ENCODE measurements at regions not wholly inside any gene's neighbourhood (a gene's known extent, or its start where the extent isn't known, plus 50 kb on each side); places are given as distances from the start of the nearest gene placed in this dataset.

DNA sequence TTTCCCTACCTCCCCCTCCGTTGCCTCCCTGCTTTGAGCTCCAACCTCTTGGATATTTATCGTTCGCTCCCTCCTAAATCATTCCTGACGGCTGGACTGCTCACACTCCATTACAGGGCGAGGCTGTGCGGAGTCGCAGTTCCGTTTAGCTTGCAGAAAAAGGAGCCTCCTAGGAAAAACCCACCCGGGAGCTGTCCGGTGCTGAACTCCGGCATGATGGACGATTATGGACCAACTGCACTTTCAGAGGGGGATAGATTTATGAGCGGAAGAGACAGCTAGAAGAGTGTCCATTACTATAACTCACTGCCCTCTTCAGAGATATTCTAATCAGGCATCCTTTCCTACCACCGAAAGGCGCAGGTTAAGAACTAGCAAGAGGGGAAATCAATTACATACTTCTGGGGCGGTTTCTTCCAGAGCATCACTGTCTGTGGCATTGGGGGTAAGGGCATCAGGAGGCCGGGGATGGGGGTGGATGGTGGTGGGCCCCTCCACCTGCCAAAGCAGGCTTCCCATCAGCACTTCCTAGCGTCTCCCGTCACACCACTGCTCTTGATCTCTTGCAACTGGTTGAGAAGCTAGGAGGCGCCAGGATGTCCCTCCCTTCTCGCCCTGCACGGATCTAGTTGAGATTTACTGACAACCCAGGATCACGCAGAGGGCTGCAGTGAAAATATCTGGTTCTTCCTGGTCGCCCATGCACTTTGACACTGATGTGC lies 251.2 kb downstream of the ENGASE start:
- TF ChIP-seq, protein P1, sequence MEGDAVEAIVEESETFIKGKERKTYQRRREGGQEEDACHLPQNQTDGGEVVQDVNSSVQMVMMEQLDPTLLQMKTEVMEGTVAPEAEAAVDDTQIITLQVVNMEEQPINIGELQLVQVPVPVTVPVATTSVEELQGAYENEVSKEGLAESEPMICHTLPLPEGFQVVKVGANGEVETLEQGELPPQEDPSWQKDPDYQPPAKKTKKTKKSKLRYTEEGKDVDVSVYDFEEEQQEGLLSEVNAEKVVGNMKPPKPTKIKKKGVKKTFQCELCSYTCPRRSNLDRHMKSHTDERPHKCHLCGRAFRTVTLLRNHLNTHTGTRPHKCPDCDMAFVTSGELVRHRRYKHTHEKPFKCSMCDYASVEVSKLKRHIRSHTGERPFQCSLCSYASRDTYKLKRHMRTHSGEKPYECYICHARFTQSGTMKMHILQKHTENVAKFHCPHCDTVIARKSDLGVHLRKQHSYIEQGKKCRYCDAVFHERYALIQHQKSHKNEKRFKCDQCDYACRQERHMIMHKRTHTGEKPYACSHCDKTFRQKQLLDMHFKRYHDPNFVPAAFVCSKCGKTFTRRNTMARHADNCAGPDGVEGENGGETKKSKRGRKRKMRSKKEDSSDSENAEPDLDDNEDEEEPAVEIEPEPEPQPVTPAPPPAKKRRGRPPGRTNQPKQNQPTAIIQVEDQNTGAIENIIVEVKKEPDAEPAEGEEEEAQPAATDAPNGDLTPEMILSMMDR (IDR thresholded peaks at IDR 0.05), result no peak
- TF ChIP-seq POLR2AphosphoS5 (IDR thresholded peaks at IDR 0.05), result no peak

Data from breast epithelium (tissue), 3 donors.